H1 (cell line): ENCODE measurements at regions not wholly inside any gene's neighbourhood (a gene's known extent, or its start where the extent isn't known, plus 50 kb on each side); places are given as distances from the start of the nearest gene placed in this dataset.

Experiments
- GTF2F1 ChIP-seq: IDR thresholded peaks from 2 replicates; pipeline ENCODE4 v1.6.1; 2012; ENCODE audit warnings: low read depth, low read length, improper control_type of control experiment, borderline replicate concordance
- NRF1 ChIP-seq: IDR thresholded peaks from 2 replicates; pipeline ENCODE4 v1.6.1; 2011; ENCODE audit warnings: mild to moderate bottlenecking, low read depth, low read length, improper control_type of control experiment
- RBBP5 ChIP-seq: IDR thresholded peaks from 2 replicates; pipeline ENCODE4 v1.7.1; 2012; ENCODE audit warnings: low read depth, mild to moderate bottlenecking, inconsistent platforms, low read length, moderate library complexity, borderline replicate concordance
- RFX5 ChIP-seq: IDR thresholded peaks from 2 replicates; pipeline ENCODE4 v1.6.1; 2011; ENCODE audit warnings: low read depth, low read length, improper control_type of control experiment, borderline replicate concordance
- SIRT6 ChIP-seq: IDR thresholded peaks from one replicate; pipeline ENCODE4 v1.7.1; 2012; ENCODE audit warnings: low read length, inconsistent platforms

DNA sequence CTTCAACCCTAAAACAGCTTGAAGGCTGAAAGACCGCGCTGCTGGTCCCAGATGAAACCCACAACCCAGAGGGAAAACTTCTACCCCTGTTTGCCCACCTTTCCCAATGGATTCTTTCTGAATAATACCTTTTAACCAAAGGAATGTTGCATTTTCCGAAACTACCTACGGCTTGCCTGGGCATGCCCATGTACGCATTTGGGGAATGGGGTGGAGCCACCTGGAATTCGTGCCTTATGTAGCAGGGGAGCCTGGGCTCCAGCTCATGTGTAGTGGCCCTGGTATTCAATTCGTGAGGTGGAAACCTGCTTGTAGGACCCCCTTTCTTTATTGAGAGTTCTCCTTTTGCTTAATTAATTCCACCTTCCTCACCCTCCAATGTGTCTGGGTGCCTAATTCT lies 256.6 kb upstream of the RGS18 start (continued):
- TF ChIP-seq SIRT6 (no peak), NRF1 (no peak), RFX5 (no peak), RBBP5 (no peak), GTF2F1 (no peak)
- TF ChIP-seq, all 59 proteins: peak for 0
